ENCODE measurements at regions not wholly inside any gene's neighbourhood (a gene's known extent, or its start where the extent isn't known, plus 50 kb on each side); places are given as distances from the start of the nearest gene placed in this dataset.
"Not testable (repeated sequence)": the region's sequence is repeated elsewhere in the genome, so short reads cannot be mapped to it uniquely, and the experiment has no call there.

DNA sequence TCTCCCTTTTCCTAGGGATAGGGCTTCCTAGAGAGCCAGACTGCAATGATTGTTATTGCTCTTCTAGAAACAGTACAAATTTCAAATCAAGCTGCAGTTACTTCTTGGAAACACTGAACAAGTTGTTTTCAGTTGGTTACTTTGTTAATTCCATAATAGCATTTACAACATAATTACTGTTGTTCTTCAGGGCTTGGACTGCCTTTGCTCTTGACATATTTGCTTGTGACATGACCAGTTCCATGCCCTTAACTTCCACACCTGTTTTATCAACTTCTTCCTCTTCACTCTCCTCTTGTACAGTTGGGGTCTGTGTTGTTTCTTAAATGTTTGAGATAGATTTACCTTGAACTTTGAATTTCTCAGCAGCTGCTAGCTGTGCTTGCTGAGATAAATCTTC is 104.4 kb downstream of the SEC23IP start:
- no peak for DNase-seq (ENCODE audit: low read depth)

DNA sequence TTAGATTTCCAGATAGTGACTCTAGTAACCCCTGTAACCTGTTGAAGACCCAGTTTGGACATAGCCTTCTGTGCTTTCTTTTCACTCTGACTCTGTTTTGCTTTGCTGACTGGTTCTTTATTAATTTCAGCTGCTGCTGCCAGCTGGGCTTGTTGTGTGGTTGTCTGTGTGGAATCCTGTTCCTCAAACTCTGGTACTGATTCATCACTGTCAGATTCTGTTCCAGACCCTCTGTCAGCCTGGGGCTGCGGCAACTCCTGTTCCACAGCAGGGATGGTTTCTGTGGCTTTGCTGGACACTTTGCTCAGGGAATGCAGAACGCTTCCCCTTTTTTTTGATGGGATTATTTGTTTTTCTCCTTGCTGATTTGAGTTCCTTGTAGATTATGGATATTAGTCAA is 104.9 kb downstream of the SEC23IP start:
- DNase-seq (ENCODE audit: low read depth): no peak

DNA sequence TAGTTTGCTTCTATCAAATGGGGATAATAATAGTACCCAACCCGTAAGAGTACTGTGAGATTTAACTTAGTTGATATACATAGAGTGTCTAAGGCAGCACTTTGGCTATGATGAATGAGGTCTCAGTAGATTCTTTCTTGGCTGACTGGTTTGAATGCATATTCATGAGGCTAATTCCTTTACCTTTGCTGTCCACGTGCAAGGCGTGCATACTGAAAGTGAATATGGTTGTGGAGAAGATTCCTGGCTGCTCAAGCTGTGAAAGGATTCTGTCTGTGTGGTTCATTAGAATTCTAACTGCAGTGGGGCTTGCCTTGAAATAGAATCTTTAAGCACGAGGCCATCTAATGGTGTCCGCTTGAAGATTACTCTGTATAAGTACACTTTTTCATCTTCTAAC is 110.3 kb downstream of the SEC23IP start:
- DNase-seq (ENCODE audit: low read depth): no peak

DNA sequence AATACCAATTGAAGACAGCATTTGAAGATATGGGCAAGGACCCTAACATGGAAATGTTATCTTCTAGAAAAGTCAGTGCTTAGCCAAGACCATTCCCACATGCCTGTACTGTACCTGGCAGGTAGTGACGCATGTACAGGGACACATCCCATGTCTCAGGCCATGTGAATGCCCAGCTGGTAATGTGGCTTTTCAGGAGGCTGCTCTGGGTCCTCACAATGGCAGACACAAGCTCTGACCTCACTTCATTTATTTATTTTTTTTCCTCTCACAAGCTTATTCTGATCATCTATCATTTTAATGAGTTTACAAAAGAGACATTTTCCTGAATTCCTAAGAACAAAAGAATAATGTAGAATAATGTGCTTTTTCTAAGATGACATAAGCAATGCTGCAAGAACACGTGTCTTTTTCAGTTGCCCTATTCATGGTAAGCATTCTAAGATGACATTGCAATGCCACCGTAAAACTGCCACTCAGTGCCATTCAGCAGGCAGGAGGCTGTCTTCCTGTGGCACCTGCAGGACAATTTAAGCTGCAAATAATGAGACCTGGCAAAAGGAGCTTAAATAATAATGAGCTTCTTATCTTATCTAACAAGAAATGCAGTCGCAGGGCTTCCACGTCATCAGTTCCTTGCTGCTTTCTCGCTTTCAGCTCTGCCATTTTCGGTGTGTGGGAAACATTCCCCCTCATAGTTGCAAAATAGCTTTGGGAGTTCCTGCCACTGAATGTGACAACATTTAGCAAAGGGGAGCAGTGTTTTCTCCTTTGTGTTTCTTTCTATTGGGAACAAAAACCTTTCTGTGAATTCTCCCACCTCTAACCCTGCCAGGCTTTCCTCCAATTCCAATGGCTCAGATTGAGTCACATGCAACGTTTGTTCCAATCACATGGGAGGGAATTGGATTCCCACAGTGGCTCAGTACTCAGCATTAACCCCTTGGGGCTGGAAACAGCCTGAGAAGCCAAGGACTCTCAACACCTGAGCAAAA is 113.0 kb downstream of the SEC23IP start:
- no peak for DNase-seq (ENCODE audit: low read depth)

DNA sequence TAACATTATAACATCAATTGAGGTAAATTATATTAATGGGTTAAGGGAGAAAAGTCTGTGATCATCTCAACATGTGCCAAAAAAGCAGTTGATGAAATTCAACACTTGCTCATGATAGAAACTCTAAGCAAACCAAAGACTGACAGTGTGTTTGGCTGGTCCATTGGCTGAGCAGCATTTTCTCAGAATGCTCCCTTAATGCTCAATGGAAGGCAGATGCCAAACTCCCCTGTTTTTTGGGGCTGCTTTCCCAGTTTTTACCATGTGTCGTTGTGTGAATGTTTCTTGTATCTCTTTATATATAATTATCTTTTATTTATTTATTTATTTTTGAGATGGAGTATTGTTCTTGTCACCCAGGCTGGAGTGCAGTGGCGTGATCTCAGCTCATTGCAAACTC is 114.7 kb downstream of the SEC23IP start:
- DNase-seq (ENCODE audit: low read depth): no peak

DNA sequence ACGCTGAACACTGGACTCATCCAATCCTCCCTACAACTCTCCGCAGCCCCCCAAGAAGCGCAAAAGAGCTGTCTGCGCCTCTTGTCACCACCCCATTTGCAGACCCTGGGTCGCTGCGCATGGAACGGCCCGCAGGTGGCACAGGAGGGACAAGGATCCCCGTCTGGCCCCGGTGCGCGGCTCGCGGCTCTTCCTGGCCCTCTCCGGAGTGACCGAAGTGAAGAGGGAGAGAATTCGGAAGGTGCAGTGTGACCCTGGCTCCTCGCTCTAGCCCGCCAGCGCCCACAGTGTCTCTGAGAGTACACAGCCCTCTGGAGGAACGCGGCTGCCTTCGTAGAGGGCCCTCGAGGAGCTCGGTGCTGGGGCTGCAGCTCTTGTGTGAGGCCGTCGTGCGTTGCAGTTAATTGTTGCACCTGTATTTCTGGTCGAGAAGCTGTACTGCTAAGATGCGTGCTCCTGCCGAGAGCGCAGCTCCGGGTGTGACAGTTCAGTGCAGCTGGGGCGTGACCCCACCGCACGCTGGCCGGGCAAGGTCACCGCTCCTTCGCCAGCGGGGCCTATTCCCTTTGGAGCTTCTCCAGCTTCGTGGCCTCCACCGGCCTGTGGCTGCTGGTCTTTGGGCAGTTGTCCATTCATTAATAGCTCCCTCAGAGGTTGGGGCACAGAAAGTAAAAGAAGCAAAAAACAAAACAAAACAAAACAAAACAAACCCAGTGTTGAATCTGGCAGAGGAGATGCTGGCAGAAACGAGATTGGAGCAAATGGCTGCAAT is 119.0 kb downstream of the SEC23IP start:
- DNase-seq (ENCODE audit: low read depth): no peak

DNA sequence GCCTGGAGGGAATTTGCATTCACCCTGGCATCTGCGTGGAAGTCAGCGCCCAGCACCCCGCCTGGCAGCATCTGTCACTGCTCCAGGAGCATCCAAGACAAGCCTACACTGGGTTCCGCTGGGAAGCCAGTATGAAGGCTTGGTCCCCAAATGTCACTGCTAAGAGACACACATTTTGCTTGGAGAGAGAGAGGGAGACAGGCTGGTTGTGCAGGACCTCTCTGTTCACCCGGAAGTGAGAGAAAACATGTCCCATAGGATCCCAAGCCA is 119.5 kb downstream of the SEC23IP start:
- DNase-seq (ENCODE audit: low read depth): no peak

DNA sequence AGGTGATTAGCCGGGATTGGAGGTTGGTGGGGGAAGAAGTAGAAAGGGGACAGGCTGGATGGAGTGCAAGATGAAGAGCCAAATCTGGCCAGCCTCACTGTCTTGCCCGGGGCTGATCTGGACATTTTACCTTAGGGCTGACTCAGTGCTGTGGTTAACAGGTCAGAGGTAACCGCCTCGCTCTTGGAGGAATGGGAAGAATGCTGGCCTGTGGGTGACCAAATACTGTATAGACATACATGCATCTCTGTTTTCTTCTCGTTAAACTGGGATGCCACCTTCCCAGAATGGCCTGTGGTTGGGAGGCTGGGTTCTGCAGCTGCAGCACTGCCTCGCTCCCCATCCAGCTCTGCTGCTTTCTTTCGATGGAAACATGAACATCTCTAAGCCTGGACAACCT is 120.0 kb downstream of the SEC23IP start:
- no peak for DNase-seq (ENCODE audit: low read depth)

DNA sequence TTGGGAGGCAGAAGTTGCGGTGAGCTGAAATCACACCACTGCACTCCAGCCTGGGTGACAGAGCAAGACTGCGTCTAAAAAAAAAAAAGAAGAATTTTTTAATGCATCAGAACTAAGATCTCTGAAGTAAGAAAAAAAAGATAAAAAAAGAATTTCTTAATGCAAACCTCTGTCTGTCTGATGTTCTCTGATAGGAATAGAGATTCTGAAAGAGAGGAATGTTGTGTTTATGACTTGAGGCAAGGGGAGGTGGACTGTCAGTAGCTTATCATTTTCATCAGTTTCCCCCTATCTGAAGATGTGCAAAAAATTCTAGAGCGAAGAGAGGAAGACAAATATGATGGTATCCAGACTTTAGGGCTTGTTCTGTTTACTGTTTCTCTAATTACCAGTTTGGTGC is 121.5 kb downstream of the SEC23IP start:
- DNase-seq (ENCODE audit: low read depth): no peak

DNA sequence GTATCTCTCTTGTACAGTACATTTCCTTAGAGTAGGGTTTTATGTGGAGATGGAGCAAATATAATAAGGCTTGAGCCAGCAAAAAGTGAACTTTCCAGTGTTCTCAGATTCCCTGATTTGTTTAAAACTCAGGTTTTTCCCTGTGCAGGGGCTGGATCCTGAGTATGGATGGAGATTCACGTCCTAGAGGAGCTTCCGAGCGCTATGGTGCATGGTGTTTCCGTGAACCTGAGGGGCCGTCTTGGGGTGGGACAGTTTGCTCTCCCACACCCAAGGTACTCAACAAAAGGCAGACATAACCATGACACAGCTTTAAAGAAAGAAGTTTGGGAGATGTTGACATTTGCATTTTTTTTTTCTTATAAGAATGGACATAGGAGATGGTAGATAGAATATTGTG is 122.5 kb downstream of the SEC23IP start:
- no peak for DNase-seq (ENCODE audit: low read depth)

DNA sequence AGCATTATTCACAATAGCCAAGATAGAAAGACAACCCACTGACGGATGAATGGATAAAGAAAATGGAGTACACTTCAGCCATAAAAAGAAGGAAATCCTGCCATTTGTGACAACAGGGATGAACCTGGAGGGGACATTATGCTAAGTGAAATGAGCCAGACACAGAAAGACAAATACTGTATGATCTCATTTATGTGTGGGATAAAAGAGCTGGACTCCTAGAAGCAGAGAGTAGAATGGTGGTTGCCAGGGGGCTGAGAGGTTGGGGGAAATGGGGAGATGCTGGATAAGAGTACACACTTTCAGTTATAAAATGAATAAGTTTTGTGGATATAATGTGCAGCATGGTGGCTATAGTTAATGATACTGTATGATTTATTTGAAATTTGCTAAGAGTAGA is 124.4 kb downstream of the SEC23IP start:
- DNase-seq (ENCODE audit: low read depth): no peak

DNA sequence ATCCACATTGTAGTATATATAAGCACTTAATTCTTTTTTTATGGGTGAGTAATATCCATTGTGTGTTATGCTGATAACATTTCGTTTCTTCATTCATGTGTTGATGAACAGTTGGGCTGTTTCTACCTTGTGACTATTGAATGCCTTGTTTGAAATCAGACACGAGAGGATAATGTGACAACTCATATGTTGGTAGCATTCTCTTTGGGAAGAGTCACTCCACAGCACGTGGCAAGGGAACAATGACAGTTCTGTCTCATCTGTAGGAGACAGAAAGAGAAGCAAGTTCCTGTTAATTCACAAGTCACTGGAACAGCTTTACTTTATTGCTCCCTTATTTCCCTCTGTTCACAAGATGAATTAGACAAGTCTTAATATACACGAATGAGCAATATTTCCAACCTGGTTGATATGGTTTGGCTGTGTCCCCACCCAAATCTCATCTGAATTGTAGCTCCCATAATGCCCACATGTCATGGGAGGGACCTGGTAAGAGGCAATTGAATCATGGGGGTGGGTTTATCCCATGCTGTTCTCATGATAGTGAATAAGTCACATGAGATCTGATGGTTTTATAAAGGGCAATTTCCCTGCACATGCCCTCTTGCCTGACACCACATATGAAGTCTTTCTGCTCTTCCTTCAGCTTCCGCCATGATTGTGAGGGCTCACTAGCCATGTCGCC is 125.3 kb downstream of the SEC23IP start:
- no peak for DNase-seq (ENCODE audit: low read depth)

DNA sequence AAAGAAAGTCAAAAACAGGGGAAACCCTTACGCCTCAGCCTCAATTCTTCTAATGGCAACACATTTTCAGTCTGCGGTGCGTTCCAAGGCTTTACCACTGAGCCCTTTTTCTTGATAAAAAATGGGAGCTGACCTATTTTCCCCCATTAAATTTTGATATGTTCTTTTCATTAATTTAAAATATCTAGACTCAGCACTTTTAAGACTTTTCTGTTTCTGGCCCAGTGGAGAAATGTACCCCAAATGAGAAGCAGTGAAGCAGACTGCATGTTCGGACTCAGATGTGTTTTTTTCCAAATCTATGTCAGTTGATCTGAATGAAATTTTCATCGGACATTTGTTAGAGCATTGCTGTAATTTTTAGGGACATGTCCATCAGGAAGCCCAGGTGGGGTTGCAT is 126.2 kb downstream of the SEC23IP start:
- no peak for DNase-seq (ENCODE audit: low read depth)

DNA sequence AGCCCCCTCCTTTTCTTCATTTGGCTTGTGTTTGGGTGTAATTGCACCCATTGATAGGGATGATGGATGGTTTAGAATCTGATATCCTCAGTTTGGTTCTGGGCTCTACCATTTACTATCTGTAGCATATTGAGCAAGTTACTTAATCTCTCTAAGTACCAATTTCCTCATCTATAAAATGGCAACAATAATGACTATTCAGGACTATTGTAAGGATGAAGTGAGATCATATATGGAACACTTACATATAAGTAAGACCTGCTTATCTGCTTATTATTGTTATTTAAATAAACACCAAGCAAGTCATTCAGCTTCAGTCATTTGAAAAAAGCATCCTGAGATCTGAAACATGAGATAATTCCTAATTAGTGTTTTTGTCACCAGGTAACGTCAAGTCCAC is 127.0 kb downstream of the SEC23IP start:
- DNase-seq (ENCODE audit: low read depth): no peak

DNA sequence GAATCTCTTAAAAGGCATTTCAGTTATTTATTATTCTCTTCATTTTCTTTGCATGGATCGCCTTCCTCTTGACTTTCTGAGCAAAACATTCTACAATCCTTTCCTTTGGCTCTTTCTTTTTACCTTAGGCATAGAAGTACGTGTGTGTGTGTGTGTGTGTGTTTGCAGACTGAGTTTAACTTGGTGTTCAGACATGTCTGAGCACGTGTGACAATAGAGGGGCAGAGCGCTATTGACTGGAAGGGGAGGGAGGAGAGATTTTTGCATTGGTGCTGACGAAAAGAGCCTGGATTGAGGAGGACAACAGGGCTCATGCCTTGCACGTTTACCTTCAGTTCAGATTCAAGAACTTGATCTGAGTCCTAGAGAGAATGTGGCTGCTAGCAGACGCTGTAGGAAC is 129.8 kb downstream of the SEC23IP start:
- no peak for DNase-seq (ENCODE audit: low read depth)

DNA sequence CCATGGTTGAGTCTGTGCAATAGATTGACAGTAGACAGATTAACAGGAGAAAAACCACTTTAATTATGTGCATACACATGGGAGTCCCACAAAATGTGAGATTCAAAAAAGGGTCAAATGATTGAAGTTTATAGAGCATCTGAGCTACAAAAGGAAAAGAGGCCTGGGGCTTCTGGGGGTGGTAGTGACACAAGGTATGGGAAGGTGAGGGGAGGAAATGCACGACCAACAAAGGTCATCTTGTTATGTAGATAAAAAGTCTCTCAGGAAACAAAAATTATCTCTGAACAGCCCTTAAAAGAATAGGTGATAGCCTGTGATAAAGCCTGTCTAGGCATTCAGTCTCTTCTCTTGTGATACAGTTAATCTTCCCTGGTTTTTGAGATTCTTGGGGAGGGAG is 141.7 kb downstream of the SEC23IP start:
- no peak for DNase-seq (ENCODE audit: low read depth)

DNA sequence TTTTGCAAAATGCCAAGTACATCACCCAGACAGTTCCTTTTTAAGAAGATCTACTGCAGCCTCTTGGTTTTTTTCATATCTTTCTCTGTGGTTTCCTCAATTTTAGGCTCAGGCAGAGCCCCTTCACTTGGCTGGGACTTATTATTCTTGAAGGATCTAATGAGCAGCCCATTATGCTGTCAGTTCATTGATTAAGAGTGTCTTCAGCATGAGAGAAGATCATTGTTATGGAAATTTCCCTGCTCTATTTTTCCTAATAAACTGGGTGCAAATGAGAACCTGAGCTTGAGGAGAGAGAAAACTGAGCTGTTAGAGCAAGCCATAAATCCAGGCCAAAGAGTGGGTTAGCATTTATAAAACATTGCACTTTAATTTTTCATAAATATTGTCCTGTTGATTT is 146.5 kb downstream of the SEC23IP start:
- no peak for DNase-seq (ENCODE audit: low read depth)

DNA sequence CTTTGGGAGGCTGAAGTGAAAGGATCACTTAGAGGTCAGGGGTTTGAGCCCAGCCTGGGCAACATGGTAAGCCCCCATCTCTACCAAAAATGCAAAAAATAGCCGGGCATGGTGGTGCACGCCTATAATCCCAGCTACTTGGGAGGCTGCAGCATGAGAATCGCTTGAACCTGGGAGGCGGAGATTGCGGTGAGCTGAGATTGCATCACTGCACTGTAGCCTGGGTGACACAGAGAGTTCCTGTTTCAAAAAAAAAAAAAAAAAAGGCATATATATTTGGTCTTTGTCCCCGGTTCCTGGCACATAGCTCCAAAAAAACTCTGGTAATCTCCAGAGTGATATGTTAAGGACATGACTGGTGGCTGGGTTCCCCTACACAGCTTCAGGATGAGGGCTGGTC is 147.3 kb downstream of the SEC23IP start:
- no peak for DNase-seq (ENCODE audit: low read depth)

DNA sequence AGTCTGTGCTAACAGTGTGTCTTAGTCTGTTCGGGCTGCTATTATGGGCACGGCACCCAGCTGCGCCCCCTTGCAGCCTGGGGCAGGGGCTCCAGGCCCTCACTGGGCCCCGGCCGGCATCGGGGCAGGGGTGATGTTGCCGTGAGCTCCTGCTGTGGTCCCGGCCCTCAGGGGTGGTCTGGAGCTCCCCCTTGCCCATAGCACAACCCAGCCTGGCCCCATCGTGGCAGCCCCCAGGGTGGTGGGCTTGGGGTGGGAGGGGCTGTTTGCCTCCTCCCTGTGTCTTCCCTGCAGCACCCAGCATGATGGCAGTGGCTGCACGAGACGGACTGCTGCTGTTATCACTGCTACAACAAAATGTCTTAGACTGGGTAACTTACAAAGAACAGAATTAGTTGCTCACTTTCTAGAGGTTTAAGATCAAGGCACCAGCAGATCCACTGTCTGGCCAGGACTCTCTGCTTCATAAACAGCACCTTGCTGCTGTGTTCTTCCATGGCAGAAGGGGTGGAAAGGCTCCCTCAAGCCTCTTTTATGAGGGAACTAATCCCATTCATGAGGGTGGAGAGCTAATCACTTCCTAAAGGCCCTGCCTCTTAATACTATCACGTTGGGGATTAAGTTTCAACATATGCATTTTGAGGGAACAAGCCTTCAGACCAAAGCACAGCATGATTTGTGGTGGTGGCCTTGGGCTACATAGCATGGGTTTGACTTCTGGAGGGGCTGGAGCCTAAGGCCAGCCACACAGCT is 149.5 kb downstream of the SEC23IP start:
- DNase-seq (ENCODE audit: low read depth): no peak

DNA sequence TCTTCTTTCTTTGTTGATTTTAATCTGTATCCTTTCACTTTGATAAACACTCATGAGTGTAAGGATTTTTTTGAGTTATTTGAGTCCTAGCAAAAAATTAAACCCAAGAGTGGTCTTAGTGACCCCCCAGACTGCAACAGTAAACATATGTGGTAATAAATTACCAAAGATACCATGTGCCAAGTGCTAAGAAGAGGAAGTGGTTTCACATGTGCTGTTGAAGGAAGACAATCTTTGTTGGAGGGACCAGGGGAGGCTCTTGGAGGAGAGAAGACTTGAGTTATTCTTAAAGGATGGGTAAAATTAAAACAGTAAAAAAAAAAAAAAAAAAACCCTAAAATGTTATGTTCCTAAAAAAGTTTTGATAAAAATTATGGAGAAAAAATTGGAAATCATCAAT is 150.2 kb downstream of the SEC23IP start:
- DNase-seq (ENCODE audit: low read depth): no peak

DNA sequence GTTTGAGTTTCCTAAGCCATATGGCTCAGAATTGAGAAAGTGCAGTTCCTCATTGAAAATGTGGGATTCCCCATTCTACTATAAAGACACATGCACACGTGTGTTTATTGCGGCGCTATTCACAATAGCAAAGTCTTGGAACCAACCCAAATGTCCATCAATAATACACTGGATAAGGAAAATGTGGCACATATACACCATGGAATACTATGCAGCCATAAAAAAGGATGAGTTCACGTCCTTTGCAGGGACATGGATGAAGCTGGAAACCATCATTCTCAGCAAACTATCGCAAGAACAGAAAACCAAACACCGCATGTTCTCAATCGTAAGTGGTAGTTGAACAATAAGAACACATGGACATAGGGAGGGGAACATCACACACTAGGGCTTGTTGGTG is 154.8 kb downstream of the SEC23IP start:
- not testable (repeated sequence) for DNase-seq (ENCODE audit: low read depth)

DNA sequence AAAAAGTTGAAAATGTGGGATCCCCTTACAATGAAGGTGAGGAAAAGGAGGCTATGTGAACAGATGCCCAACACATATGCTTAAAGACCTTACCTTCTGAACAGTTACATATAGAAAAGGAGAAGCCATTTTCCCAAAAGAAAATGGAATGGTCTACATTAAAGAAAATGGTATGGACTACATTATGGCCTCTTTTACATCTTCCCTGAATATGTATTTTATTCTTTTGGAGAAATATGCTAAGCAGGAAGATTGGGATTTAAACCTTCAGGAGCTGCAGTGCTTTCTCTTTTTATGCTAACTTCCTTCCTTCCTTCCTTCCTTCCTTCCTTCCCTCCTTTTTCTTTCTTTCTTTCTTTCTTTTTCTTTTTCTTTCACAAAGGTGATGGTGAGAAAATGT is 155.4 kb downstream of the SEC23IP start:
- no peak for DNase-seq (ENCODE audit: low read depth)
